ENCODE measurements at regions not wholly inside any gene's neighbourhood (a gene's known extent, or its start where the extent isn't known, plus 50 kb on each side); places are given as distances from the start of the nearest gene placed in this dataset.

GRCh38 chr6:53730767-53731166 lies 64.0 kb upstream of the LRRC1 start:
- H3K4me3 Mint-ChIP-seq, result no peak overlapping the region
- H3K27ac Mint-ChIP-seq, result no peak overlapping the region
- ChIA-PET CTCF (ENCODE audit: partially characterized antibody) (interaction anchor here (1.8 to 16.7 kb wide), 7 partner anchors 11 to 246 kb away, joined by 6 to 385 read pairs (median 20); no protein-coding TSS in a partner anchor), POLR2A (ENCODE audit: partially characterized antibody) (no interaction called here)
- intact Hi-C loops (cut with micrococcal nuclease), result no loop called here
- DNase-seq, result no peak
- no peak overlapping the region for H3K4me3 ChIP-seq (ENCODE audit: low read length in 2 of 2)
- no peak overlapping the region for H3K27ac ChIP-seq (ENCODE audit: low read depth, low read length)
- H3K36me3 ChIP-seq (ENCODE audit: insufficient read depth, low read length), result no peaks in the 10 kb centered on the region
- peaks cover 0 to 1% (median 0%) of the 10 kb centered on the region in 8 donors for H3K9me3 Mint-ChIP-seq
- H3K4me1 ChIP-seq (ENCODE audit: insufficient read depth, low read length), result peaks cover 21% of the 10 kb centered on the region
- no peaks in the 10 kb centered on the region for H3K9me3 ChIP-seq (ENCODE audit: control insufficient read depth in 1 of 2, low read length in 2 of 2)
- H3K27me3 ChIP-seq (ENCODE audit: insufficient read depth, low read length), result no peaks in the 10 kb centered on the region
- no peaks in the 10 kb centered on the region for H3K36me3 Mint-ChIP-seq
- H3K4me1 Mint-ChIP-seq, result peaks cover 10 to 27% (median 21%) of the 10 kb centered on the region in 4 donors
- peaks cover under 1 to 5% of the 10 kb centered on the region in 2 donors for H3K27me3 Mint-ChIP-seq

- Histone ChIP-seq H3K9me3 (ENCODE audit: control insufficient read depth in 1 of 2, low read length in 2 of 2) (no peaks in the 10 kb centered on the region), H3K27ac (ENCODE audit: low read depth, low read length) (no peak overlapping the region), H3K36me3 (ENCODE audit: insufficient read depth, low read length) (no peaks in the 10 kb centered on the region), H3K27me3 (ENCODE audit: insufficient read depth, low read length) (no peaks in the 10 kb centered on the region), H3K4me1 (ENCODE audit: insufficient read depth, low read length) (peaks cover 8% of the 10 kb centered on the region), H3K4me3 (ENCODE audit: low read length in 2 of 2) (no peak overlapping the region)
- Mint-ChIP-seq H3K4me3 (peak overlapping the region in 3 of 8 donors; percentile 11 to 57 (median 27)), H3K36me3 (no peaks in the 10 kb centered on the region), H3K9me3 (no peaks in the 10 kb centered on the region), H3K27me3 (peaks cover 2 to 4% of the 10 kb centered on the region in 2 donors), H3K27ac (no peak overlapping the region), H3K4me1 (peaks cover 4 to 14% (median 13%) of the 10 kb centered on the region in 4 donors)
- ChIA-PET POLR2A (ENCODE audit: partially characterized antibody) (no interaction called here), CTCF (ENCODE audit: partially characterized antibody) (interaction anchor here (0.6 to 16.7 kb wide), 32 partner anchors 8 to 617 kb away, joined by 3 to 385 read pairs (median 4); partner anchors contain the start of genes GCLC and LRRC1)
- intact Hi-C loops (cut with micrococcal nuclease), result loop anchor here (1.0 kb wide), 3 partner anchors 77 to 557 kb away; no protein-coding TSS in a partner anchor
- peak in 4 of 5 donors; percentile 31 to 55 (median 40) for DNase-seq
Measured at GRCh38 chr6:53728570-53729194, 63.1 kb upstream of the KLHL31 start.

- peaks cover 8% of the 10 kb centered on the region for H3K4me1 ChIP-seq (ENCODE audit: insufficient read depth, low read length)
- no peak overlapping the region for H3K4me3 ChIP-seq (ENCODE audit: low read length in 2 of 2)
- peaks cover 2 to 4% of the 10 kb centered on the region in 2 donors for H3K27me3 Mint-ChIP-seq
- H3K4me3 Mint-ChIP-seq, result no peak overlapping the region
- POLR2A ChIA-PET (ENCODE audit: partially characterized antibody), result no interaction called here
- intact Hi-C loops (cut with micrococcal nuclease), result loop anchor here (1.0 kb wide), 3 partner anchors 76 to 556 kb away; no protein-coding TSS in a partner anchor
- CTCF ChIA-PET (ENCODE audit: partially characterized antibody), result interaction anchor here (0.8 to 16.7 kb wide), 25 partner anchors 8 to 616 kb away, joined by 3 to 385 read pairs (median 5); partner anchors contain the start of genes GCLC and LRRC1
- H3K27ac ChIP-seq (ENCODE audit: low read depth, low read length), result no peak overlapping the region
- no peaks in the 10 kb centered on the region for H3K36me3 ChIP-seq (ENCODE audit: insufficient read depth, low read length)
- no peaks in the 10 kb centered on the region for H3K27me3 ChIP-seq (ENCODE audit: insufficient read depth, low read length)
- no peak for DNase-seq
- H3K36me3 Mint-ChIP-seq, result no peaks in the 10 kb centered on the region
- H3K9me3 Mint-ChIP-seq, result no peaks in the 10 kb centered on the region
- peaks cover 4 to 14% (median 13%) of the 10 kb centered on the region in 4 donors for H3K4me1 Mint-ChIP-seq
- no peaks in the 10 kb centered on the region for H3K9me3 ChIP-seq (ENCODE audit: control insufficient read depth in 1 of 2, low read length in 2 of 2)
- H3K27ac Mint-ChIP-seq, result no peak overlapping the region
Measured at GRCh38 chr6:53727748-53728147, 62.2 kb upstream of the KLHL31 start.

GRCh38 chr6:53725791-53726575 lies 60.4 kb upstream of the KLHL31 start:
- no peaks in the 10 kb centered on the region for H3K27me3 ChIP-seq (ENCODE audit: insufficient read depth, low read length)
- intact Hi-C loops (cut with micrococcal nuclease), result loop anchor here (1.0 kb wide), 2 partner anchors 74 to 181 kb away; partner anchors contain the start of gene GCLC
- ChIA-PET POLR2A (ENCODE audit: partially characterized antibody) (interaction anchor here (0.6 to 1.4 kb wide), 2 partner anchors 74 to 1269 kb away, joined by 4 read pairs; no protein-coding TSS in a partner anchor), CTCF (ENCODE audit: partially characterized antibody) (interaction anchor here (0.5 to 16.7 kb wide), 32 partner anchors 9 to 1281 kb away, joined by 3 to 385 read pairs (median 4); partner anchors contain the start of gene GCLC)
- H3K36me3 ChIP-seq (ENCODE audit: insufficient read depth, low read length), result no peaks in the 10 kb centered on the region
- no peaks in the 10 kb centered on the region for H3K9me3 Mint-ChIP-seq
- peaks cover 2 to 4% of the 10 kb centered on the region in 2 donors for H3K27me3 Mint-ChIP-seq
- no peak overlapping the region for H3K4me3 Mint-ChIP-seq
- no peaks in the 10 kb centered on the region for H3K9me3 ChIP-seq (ENCODE audit: control insufficient read depth in 1 of 2, low read length in 2 of 2)
- H3K4me1 Mint-ChIP-seq, result peaks cover 2 to 7% (median 5%) of the 10 kb centered on the region in 4 donors
- H3K4me3 ChIP-seq (ENCODE audit: low read length in 2 of 2), result no peak overlapping the region
- no peaks in the 10 kb centered on the region for H3K4me1 ChIP-seq (ENCODE audit: insufficient read depth, low read length)
- no peaks in the 10 kb centered on the region for H3K36me3 Mint-ChIP-seq
- DNase-seq, result peak; percentile 55 to 71 (median 58)
- no peak overlapping the region for H3K27ac Mint-ChIP-seq
- H3K27ac ChIP-seq (ENCODE audit: low read depth, low read length), result no peak overlapping the region

- DNase-seq, result no peak
- ChIA-PET POLR2A (ENCODE audit: partially characterized antibody) (no interaction called here), CTCF (ENCODE audit: partially characterized antibody) (interaction anchor here (0.7 to 16.7 kb wide), 17 partner anchors 7 to 245 kb away, joined by 3 to 385 read pairs (median 5); partner anchors contain the start of gene GCLC)
- Histone ChIP-seq H3K36me3 (ENCODE audit: insufficient read depth, low read length) (no peaks in the 10 kb centered on the region), H3K9me3 (ENCODE audit: control insufficient read depth in 1 of 2, low read length in 2 of 2) (no peaks in the 10 kb centered on the region), H3K27ac (ENCODE audit: low read depth, low read length) (no peak overlapping the region), H3K27me3 (ENCODE audit: insufficient read depth, low read length) (no peaks in the 10 kb centered on the region), H3K4me3 (ENCODE audit: low read length in 2 of 2) (no peak overlapping the region), H3K4me1 (ENCODE audit: insufficient read depth, low read length) (no peaks in the 10 kb centered on the region)
- intact Hi-C loops (cut with micrococcal nuclease), result no loop called here
- H3K27ac Mint-ChIP-seq, result no peak overlapping the region
- peaks cover 2 to 4% of the 10 kb centered on the region in 2 donors for H3K27me3 Mint-ChIP-seq
- peaks cover 2 to 7% (median 5%) of the 10 kb centered on the region in 4 donors for H3K4me1 Mint-ChIP-seq
- H3K36me3 Mint-ChIP-seq, result no peaks in the 10 kb centered on the region
- no peak overlapping the region for H3K4me3 Mint-ChIP-seq
- no peaks in the 10 kb centered on the region for H3K9me3 Mint-ChIP-seq
Measured at GRCh38 chr6:53724501-53724900, 58.9 kb upstream of the KLHL31 start.

GRCh38 chr6:53723331-53723730 lies 57.8 kb upstream of the KLHL31 start:
- Mint-ChIP-seq H3K4me3 (no peak overlapping the region), H3K36me3 (no peaks in the 10 kb centered on the region), H3K27me3 (peaks cover 2 to 4% of the 10 kb centered on the region in 2 donors), H3K9me3 (no peaks in the 10 kb centered on the region), H3K27ac (no peak overlapping the region), H3K4me1 (peaks cover under 1 to 12% (median 4%) of the 10 kb centered on the region in 4 donors)
- POLR2A ChIA-PET (ENCODE audit: partially characterized antibody), result no interaction called here
- no peaks in the 10 kb centered on the region for H3K9me3 ChIP-seq (ENCODE audit: control insufficient read depth in 1 of 2, low read length in 2 of 2)
- H3K27me3 ChIP-seq (ENCODE audit: insufficient read depth, low read length), result no peaks in the 10 kb centered on the region
- no peak overlapping the region for H3K4me3 ChIP-seq (ENCODE audit: low read length in 2 of 2)
- intact Hi-C loops (cut with micrococcal nuclease), result no loop called here
- DNase-seq, result no peak
- no peaks in the 10 kb centered on the region for H3K36me3 ChIP-seq (ENCODE audit: insufficient read depth, low read length)
- H3K4me1 ChIP-seq (ENCODE audit: insufficient read depth, low read length), result no peaks in the 10 kb centered on the region
- H3K27ac ChIP-seq (ENCODE audit: low read depth, low read length), result no peak overlapping the region
- CTCF ChIA-PET (ENCODE audit: partially characterized antibody), result interaction anchor here (0.9 to 16.7 kb wide), 11 partner anchors 8 to 551 kb away, joined by 3 to 385 read pairs (median 5); no protein-coding TSS in a partner anchor

- CTCF ChIA-PET (ENCODE audit: partially characterized antibody), result interaction anchor here (0.5 to 16.7 kb wide), 12 partner anchors 8 to 520 kb away, joined by 3 to 385 read pairs (median 4); no protein-coding TSS in a partner anchor
- H3K27me3 Mint-ChIP-seq, result peaks cover 9 to 14% of the 10 kb centered on the region in 2 donors
- no peaks in the 10 kb centered on the region for H3K4me1 ChIP-seq (ENCODE audit: insufficient read depth, low read length)
- no peaks in the 10 kb centered on the region for H3K27me3 ChIP-seq (ENCODE audit: insufficient read depth, low read length)
- no peak overlapping the region for H3K27ac Mint-ChIP-seq
- no peak overlapping the region for H3K4me3 ChIP-seq (ENCODE audit: low read length in 2 of 2)
- POLR2A ChIA-PET (ENCODE audit: partially characterized antibody), result no interaction called here
- no peak for DNase-seq
- peaks cover 0 to 12% (median 4%) of the 10 kb centered on the region in 4 donors for H3K4me1 Mint-ChIP-seq
- H3K4me3 Mint-ChIP-seq, result no peak overlapping the region
- no peaks in the 10 kb centered on the region for H3K9me3 Mint-ChIP-seq
- H3K36me3 ChIP-seq (ENCODE audit: insufficient read depth, low read length), result no peaks in the 10 kb centered on the region
- H3K9me3 ChIP-seq (ENCODE audit: control insufficient read depth in 1 of 2, low read length in 2 of 2), result no peaks in the 10 kb centered on the region
- no peak overlapping the region for H3K27ac ChIP-seq (ENCODE audit: low read depth, low read length)
- intact Hi-C loops (cut with micrococcal nuclease), result no loop called here
- H3K36me3 Mint-ChIP-seq, result no peaks in the 10 kb centered on the region
Measured at GRCh38 chr6:53721766-53722165, 56.2 kb upstream of the KLHL31 start.
